GM18868 (cell line): ENCODE measurements at regions not wholly inside any gene's neighbourhood (a gene's known extent, or its start where the extent isn't known, plus 50 kb on each side); places are given as distances from the start of the nearest gene placed in this dataset.

Experiments
- ATAC-seq: cut with Tn5 transposase; IDR thresholded peaks from one replicate; pipeline ENCODE4 v1.9.1; 2021; ENCODE audit warnings: mild to moderate bottlenecking, moderate library complexity; ENCODE audit not compliant: unreplicated experiment

DNA sequence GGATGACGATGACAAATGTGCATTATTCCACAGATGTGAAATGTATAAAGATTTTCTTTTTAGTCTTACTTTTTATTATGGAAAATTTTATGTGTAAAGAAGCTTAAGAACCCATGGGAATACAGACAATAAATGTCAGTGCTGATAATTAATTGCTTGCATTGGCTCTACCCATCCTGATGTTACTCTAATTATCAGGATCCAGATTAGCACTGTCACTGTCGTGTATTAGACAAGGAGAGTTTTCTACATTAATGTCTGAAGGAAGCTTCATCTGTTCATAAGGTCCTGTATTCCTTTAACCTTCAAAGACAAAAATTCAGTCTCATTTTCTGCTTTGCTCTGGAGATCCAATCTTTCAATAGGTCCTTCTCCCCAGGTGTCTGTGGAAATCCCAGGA lies 259.1 kb upstream of the ADAMTS5 start:
- no peak for ATAC-seq

DNA sequence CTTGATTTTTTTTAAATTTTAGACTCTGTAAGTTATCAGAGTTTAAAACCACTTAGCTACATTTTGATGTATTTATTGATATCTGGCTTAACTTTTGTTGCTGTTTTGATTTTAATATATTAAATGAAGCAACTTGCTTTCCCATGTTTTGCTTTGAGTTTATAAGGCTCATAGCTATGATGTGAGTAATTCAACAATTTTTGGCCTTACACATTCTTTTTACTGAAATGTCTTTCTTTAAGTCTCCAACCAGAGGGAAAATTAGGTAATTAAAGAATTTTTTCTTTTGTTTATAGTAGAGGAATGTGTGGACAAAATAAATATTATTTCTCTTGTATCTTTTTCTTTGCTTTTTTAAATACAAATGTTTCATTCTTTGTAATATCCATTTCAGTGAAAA lies 258.3 kb upstream of the ADAMTS5 start:
- ATAC-seq, result no peak

DNA sequence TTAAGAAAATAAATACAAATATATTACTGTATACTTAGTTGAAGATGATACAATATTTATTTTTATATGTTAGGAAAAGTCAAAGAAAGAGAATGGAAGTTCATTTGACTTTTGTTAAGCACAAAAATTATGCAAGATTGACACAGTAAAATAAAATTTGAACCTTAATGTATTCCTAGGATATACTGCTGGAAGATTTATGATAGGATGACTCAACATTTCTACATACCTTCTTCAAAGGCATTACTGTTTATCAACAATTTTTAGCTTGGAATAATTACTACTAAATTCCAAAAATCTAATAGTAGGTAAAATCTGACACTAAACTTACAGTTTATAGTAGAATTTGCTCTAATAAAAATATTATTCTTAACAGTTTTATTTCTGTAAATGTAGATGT lies 257.3 kb upstream of the ADAMTS5 start:
- no peak for ATAC-seq

DNA sequence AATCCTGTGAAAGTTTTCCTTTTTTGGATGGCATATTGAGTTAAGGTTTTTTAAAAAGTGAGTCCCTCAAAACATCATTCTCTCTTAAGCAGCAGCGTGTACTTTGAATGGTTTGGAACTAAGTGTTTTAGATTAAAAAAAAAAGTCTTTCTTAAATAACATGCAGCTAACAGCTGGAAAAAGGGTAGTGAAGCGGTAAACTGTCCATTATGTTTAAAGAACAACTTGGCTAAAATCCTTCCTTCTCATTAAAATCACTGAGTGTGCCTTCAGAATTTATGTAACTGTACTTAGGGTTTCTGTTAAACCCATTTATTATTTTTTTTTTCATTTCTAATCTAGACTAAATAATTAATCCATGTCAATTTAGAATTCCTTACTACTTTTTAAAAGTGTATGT lies 254.2 kb upstream of the ADAMTS5 start:
- ATAC-seq, result no peak

DNA sequence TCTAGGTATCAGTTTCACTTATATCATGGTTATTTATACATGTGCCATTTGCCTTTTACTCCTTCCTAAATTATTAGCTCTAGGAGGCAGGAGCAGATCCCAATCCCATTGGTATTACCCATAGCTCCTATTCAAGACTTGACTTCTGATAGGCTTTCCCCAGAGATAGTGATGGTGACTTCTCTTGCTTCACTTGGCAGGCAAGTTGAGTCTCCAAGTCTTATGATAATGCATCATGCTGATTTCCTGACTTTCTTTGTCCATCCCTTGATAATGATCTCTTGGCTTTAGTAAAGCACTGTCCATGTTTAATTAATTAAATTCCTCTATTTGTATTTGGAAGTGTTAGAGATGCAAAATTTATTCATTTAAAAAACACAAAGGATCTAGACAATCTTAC lies 253.5 kb upstream of the ADAMTS5 start:
- no peak for ATAC-seq

DNA sequence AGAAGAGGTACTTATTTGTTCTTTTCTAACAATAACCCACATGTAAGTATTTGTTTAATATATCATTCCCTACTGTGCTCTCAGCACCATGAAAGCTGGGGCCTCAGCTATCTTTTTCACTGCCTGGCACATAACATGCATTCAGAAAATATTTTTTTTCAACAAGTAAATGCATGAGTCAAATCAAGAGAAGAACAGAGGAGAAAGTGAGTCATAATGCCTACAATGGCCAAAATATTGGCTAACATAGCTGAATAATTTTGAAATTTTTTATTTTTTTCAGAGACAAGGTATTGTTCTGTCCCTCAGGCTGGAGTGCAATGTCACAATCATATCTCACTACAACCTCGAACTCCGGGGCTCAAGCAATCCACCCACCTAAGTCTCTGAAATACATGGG lies 252.2 kb upstream of the ADAMTS5 start:
- ATAC-seq, result no peak

DNA sequence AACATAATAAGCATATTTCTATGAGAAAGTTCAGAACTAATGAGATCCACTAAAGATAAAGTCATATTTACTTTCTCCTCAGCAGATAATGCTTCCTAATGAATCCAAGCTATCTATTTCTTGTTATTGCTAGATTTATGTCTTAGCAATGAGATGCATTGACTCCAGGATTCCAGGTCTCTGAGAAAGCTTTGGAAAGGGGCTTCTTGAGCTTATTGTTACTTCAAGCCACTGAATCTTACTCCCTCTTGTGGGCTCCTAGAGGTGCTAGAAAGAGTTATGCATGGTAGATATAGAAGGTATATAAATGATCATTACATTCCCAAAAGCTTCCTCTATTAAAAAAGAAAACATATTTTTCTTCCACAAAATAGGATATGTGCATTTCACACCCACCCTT lies 246.4 kb upstream of the ADAMTS5 start:
- no peak for ATAC-seq

DNA sequence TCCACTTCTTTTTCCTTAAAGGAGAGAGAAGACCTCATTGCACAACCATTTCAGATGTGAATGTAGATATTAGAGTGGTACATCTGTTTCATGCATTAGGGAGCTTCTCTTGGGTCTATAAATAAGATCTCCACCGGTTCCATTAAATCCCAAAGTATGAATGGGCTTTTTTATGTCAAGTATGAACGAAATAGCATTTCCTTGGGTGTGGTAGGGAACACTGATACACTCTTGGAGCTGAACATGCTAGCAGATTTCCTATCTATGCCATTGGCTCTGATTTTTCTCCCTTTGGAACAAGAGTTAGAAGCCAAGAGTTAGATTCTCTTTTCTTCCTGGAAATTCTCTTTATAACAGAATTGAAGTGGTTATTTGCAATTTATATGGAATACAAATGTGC lies 245.6 kb upstream of the ADAMTS5 start:
- no peak for ATAC-seq

DNA sequence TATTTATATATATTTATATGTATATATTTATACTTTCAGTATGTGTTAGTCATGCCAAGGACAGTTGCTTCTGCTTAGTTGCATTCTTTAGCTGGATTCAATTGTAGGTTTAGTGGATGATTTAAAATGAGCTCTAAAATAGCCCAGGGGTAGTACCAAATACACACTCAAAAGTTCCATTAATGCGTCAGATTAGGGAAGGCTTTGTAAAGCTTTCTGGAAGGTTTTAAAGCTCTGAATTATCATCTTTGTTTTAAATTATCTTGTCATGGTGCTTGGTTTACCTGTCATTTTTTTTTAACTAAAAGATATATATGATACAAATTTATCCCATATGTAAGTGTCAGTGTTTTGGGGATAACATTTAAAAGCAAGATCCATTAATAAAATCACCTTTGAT lies 242.7 kb upstream of the ADAMTS5 start:
- no peak for ATAC-seq

DNA sequence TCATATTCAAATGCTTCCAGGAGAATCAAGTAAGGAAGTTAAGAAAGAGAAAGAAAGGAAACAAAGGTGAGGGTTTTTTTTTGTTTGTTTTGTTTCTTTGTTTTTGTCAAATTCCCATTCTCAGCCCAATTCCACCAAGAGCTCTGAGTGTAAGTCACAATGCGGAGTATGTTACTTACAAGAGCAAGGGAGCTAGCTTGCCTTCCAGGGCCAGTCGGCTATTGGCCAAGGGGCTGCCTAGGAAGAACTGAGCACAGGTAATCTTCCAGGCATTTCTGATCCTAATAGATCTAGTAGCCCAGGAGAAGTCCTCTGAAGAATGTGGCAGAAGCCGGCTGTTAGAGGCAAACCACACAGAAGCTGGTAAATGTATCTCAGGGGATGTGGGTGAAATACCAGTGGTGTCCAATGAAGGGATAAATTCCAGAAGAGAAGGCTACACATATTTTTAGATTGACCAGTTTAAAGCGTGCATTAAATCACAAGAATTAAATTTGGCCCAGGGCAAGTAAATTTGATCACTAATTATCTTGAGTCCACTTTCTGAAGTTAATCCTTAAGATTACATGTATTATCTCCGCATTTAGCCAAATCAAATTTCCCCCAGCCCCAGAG lies 239.6 kb upstream of the ADAMTS5 start:
- ATAC-seq, result no peak

DNA sequence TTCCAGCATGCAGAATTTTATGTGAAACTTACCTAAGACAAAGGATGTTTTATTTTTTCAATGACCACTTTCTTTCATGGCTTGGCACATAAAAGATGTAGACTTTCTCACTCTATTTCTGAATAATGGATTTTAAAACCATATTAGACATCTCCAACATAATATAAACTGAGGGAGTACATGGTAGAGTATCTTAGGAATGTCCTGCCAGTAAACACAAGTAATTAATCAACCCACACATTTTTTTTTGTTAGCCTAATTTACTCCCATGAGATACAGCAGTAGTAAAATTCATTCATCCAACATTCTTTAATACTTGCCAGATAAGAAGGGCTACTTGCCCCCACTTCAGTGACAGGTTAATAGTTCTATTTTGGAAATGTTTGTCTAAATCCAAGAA lies 235.4 kb upstream of the ADAMTS5 start:
- ATAC-seq, result no peak

DNA sequence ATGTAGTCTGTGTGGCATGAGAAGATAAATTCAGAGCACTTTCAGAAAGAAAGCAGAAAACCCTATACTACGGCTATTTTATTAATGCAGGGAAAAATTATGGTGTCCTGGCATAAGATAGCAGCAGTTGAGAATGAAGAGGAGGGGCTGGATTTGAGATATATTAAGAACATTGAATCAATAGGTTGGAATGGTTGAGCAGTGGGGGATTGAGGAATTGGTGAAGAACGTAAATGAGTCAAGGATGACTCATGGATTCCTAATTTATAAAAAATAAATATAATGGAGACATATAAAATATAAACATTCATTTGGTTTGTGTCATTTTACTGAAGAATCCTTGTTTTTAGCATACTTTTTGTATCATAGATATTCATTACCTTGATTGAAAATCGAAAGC lies 234.3 kb upstream of the ADAMTS5 start:
- ATAC-seq, result no peak

DNA sequence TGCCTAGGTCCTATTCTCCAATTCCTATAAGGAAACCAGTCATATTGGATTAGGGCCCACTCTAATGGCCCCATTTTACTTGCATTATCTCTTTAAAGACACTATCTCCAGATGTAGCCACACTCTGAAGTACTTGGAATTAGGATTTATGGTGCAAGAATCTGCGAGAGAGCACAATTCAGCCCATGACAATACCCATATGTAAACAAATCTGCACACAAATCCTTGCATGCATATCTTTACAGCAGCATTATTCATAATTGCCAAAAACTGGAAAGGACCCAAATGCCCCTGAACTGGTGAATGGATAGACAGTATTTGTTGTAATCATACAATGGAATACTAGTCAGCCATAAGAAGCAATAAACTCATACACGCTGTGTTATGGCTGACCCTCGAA lies 229.8 kb upstream of the ADAMTS5 start:
- ATAC-seq, result no peak

DNA sequence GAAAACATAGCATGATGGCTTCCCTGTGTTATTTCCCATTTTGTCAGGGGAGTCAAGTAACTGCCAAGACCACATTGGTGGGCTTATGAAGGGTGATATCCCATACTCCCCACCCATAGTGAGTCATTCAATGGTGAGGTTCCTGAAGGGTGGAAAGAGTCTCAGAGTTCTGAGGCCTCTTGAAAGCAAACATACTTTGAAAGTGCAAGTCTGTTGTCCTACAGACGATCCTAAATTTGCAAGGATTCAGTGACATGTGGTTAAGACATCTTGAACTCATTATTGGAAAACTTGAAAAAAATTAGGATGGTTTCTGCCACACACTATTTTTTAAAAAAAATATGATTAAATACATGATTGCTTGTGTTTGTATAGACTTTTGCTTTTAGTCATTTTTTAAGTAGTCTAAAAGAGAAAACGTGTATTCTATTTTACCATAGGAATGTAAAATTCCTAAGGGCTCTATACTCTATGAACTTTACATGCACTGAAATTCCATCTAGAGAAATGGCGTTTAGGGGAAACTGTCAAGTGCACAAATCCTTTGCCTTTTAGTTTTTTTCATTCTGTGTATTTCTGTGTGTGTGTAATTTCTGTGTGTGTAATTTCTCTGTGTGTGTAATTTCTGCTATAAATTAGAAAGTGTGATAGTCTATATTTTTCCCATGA lies 225.5 kb upstream of the ADAMTS5 start:
- ATAC-seq, result no peak

DNA sequence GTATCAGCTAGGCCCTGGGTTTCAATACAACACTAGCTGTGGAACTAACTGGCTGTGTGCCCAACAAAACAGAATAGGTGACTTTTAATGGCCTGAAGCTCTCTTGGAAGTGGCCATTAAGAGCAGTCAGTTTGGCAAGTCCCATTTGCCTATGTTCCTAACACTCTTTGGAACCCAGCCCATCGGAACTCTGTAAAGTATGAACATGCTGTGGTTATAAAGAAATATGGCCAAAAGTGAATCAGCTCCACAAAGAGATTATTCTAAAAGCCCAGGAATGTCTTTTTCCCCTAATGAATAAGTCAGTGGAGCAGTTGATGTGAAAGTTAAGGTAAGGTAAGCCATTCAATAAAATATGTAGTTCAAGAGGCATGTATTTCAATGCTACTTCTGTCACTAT lies 223.7 kb upstream of the ADAMTS5 start:
- no peak for ATAC-seq

DNA sequence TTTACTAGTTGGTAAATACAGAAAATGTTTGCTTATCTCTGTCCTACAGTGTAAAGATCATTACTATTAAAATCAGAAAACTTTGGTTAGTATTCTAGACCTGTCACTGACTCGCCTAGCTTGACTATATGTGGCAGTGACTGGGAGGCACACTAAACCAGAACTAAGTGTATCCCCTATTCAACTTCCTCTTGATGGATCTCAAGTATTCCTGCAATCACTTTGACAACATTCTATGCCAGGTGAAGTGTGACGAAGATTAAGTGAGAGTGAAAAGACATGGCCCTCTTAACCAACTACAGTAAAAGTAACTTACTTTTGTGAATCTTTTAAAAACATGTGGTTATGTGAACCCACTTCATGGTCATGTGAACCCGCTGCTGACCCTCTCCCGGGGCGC lies 223.0 kb upstream of the ADAMTS5 start:
- no peak for ATAC-seq

DNA sequence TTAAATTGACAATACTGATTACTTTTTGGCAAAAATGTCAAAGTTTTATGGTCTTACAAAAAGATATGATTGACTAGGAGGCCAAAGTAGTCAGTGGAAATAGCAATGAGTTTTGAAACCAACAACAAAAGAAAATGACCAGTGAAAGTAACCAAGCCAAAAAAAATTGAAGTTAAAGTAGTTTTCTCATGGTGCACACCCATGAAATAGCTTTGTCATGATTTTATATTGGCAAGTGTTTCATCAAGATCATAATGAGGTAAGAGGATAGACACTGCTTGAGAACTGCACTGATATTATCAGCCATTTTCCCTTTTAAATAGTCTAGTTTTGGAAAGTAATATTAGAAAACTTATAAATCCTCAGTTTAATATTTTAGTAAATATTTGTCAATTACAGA lies 206.2 kb upstream of the ADAMTS5 start:
- ATAC-seq, result no peak

DNA sequence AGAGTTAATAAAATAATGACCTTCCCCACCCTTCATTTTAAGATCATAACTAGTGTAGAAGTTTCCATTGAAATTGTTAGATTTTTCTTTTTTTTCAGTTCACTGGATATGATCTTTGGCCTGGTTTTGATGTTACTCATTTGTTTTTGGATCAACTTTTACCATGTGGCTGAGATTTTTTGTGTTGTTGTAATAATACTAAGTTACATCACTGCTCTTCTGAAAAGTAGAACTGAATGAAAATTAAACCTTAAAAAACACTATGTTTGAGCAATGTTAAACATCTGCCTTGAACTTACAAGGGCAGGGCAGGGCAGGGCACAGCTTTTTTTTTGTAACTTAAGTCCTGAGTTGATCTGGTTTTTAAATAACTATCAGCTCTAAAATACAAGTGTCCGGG lies 204.8 kb upstream of the ADAMTS5 start:
- ATAC-seq, result no peak

DNA sequence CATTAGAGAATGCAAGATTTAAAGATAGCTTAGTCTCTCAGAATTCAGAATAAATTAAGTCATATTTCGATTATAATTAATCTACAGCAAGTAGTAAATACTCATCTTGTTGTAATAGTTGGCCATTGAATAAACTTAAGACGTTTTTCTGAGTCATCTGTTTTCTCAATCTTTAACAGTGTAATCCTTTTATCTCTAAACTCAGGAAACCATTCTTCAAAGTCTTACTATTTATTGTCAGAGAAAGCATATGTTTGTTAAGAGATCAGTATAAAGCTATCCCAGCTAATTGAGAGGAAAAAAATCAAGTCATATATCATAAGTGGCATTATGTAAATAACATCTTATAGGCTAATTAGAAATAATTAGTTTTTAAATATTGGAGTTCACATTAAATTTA lies 201.2 kb upstream of the ADAMTS5 start:
- ATAC-seq, result no peak

DNA sequence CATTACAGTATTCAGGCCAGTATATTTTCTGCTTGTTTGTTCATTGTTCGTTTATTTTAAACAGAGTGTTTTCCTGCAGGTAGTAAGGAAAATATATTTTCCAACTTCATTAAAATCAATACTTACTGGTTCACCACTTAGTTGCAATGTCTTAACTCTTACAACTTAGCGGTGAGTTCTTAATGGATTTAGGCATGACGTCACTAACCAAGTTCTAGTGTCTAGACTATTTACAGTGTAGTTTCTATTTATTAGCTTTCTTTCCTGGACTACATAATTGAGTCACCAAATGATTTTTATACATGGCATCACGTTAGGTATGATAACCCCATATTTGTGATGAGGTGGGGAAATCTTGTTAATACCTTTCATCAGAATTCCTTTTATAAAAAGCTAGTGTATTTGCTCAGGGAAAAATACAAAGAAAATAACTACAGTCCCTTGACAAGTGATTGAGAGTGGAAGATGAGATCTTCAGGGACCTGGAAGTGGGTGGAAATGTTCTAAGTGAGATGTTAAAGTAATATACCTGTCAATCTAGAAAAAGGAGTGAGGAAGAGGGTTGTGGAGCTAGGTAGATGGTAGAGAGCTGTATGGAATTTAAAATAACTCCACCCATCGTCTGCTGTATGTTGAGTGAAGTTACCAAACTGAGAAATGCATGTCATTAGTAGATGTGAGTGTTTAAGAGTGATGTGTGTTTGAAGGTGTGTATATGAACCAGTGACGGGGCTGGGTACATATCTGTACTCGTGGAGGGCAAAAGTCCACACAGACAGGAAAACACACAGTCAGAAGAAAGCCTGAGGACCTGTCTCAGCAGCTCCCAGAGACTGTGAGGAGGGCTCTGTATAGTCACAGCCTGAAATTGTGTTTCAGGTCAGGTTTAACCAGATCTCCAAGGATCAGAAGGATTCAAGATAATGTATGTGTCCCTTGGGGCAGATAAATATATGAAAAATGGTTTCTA lies 197.6 kb upstream of the ADAMTS5 start:
- no peak for ATAC-seq

DNA sequence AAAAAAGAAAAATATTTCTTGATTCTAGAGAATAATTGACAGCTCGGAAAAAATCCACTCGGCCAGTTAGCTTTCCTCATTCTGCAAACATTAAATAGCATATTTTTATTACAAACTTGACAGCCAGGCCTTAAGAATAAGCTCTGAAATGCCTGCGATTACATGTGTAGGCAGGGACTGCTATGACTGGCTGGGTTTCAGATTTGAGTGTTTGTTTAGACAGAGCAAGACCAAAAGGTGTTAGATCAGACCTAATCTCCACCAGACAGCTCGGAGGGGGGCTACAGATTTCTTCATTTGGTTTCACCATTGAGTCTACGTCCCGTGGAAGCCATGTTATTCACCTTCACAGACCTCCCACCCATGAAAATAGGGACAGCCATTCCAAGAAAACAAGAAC lies 192.1 kb upstream of the ADAMTS5 start:
- ATAC-seq, result no peak

DNA sequence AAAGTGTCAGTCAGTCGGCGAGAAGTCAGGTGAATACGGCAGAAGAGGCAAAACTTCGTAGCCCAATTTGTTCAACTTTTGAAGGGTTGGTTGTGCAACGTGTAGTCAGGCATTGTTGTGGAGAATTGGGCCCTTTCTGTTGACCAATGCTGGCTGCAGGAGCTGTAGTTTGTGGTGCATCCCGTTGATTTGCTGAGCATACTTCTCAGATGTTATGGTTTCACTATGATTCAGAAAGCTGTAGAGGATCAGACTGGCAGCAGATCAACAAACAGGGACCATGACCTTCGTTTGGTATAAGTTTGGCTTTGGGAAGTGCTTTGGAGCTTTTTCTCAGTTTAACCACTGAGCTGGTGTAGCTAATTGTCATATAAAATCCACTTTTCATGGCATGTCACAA lies 190.2 kb upstream of the ADAMTS5 start:
- no peak for ATAC-seq
